ENCODE measurements at regions not wholly inside any gene's neighbourhood (a gene's known extent, or its start where the extent isn't known, plus 50 kb on each side); places are given as distances from the start of the nearest gene placed in this dataset.
A peak's percentile ranks its signal among the peaks of the same experiment; 100 is the strongest.
"Not testable (repeated sequence)": the region's sequence is repeated elsewhere in the genome, so short reads cannot be mapped to it uniquely, and the experiment has no call there.

GRCh38 chr20:1810926-1811620, 84.1 kb upstream of the SIRPA start:
- no peak for DNase-seq (ENCODE audit: low read depth)

DNA sequence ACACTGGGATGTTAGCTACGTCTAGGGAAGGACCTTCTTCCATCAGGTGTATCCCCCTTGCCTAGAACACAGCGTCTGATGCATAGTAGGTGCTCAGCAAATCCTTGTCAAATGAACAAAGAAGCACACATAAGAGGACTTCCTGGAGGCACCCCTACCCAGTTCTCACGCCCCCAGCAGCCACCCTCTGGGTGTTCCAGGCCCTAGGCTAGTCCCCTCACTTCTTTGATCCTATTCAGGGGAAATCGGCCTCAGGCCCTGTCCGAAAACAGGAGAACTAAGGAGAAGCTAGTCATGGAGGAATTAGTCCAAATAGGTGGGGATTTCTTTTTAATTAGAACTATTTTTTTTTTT, 84.7 kb upstream of the SIRPA start:
- DNase-seq (ENCODE audit: low read depth), result no peak

DNA sequence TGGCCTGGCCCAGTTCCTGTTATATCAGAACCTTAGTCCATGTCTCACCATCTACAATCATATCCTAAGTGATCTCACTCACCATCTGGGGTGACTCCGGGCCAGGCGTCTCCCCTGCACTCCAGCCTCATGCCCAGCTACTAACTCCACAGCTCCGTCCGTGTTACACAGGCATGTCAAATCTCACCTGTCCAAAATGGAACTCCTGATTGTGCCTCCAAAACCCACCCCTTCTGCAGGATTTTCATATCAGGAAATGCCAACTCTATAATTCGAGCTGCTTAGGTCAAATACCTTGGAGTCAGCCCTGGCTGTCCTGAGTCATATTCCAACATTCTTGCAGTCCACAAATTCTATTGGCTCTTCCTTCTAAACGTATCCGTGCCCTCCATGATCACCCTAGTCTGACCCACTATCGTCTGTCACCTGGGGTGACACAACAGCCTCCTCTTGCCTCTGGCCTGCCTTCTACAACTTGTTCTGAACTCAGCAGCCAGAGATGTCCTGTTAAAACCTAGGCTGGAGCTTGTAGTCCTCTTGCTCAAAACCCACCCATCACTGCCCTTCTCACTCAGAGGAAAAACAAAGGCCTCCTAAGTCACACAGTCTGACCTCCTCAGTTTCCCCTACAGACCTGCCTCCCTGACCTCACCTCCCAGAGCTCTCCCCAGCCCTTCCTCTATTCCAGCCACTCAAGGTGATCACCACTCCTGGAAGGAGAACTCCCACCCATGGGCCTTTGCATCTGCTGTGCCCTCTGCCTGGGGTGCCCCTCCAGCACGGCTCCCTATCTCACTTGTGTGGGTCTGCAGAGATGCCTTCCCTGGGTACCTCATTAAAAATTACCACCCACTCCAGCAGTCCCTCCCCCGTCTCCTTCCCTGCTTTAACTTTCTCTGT, 85.3 kb upstream of the SIRPA start:
- no peak for DNase-seq (ENCODE audit: low read depth)

- no peak for DNase-seq (ENCODE audit: low read depth)
Observed at GRCh38 chr20:1809131-1809572, 86.1 kb upstream of the SIRPA start.

DNA sequence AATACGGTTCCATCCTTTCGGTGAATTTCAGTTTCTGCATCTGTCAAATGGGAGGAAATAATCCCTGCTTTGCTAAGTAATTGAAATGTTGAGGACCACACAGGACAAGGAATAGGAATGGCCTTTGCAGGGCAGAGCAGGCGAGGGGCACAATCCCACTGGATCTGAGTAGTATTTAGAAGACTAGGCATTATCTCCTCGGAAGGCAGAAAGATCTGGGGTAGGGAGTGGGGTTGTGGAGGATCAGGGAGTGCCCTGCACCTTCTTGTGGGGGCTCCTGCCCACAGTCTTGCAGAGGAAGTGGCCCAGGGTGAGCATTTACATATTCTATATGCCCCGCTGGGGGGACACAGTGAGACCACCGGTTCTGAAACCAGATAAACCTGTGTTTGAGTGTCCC, 87.1 kb upstream of the SIRPA start:
- DNase-seq (ENCODE audit: low read depth), result no peak

- no peak for DNase-seq (ENCODE audit: low read depth)
Observed at GRCh38 chr20:1807394-1807793, 87.8 kb upstream of the SIRPA start.

DNA sequence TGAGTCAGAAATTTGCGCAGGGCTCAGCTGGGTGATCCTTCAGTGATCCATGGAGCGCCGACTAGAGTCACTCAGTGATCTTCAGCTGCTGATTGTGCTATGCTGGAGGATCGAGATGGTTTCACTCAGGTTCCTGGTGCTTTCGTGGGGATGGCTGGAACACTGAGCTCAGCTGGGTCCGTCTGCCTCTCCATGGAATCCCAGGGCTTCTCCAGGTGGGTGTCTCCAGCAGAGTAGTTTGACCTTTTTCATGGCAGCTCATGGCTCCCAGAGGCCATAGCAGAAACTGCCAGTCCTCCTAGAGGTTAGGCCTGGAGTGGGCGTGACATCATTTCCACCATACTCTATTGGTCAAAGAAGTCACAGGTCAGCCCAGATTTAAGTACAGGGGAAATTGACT, 88.8 kb upstream of the SIRPA start:
- DNase-seq (ENCODE audit: low read depth), result no peak

DNA sequence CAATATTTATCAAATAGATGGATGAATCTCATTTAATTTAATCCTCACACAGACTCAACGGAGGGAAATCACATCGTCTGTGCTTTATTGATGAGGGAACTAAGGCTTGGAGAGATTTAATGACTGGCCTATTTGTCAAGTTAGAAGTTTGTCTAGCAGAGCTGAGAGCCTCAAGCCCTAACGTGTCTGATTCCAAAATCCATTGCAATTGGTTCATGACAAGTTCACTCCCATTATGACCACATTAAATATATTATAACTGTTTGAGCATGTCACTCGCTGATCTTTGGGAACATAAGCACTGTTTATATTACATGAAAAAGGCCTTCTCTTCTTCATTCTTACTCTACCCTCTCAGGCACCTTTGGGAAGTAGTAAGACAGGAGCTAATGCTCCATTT, 89.4 kb upstream of the SIRPA start:
- DNase-seq (ENCODE audit: low read depth), result no peak

- no peak for DNase-seq (ENCODE audit: low read depth)
Observed at GRCh38 chr20:1805161-1805581, 90.0 kb upstream of the SIRPA start.

- no peak for DNase-seq (ENCODE audit: low read depth)
Observed at GRCh38 chr20:1804554-1804956, 90.7 kb upstream of the SIRPA start.

DNA sequence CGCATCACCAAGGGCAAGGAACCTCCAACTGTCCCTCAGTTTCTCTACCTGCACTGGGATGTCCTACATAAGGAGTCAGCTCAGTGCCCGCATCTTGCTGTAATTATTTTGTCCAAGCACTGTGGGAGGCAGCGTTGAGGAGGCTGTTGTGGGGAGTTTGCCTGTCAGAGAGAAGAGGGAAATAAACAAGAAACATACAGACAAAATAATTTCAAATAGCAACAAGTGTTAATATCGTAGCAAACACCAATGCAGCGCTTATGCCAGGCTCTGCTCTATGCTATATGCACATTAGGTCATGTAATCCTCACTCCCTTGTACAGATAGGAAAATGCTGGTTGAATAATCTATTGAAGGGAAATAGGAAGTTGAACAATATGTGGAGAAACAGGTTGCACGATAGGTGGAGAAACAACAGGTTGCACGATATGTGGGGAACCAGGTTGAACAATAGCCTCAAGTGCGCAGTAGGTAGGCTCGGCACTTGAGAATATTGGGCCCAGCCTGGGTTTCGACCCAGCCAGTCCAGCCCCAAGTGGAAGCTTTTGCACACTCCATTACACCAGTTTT, 91.2 kb upstream of the SIRPA start:
- DNase-seq (ENCODE audit: low read depth), result no peak

DNA sequence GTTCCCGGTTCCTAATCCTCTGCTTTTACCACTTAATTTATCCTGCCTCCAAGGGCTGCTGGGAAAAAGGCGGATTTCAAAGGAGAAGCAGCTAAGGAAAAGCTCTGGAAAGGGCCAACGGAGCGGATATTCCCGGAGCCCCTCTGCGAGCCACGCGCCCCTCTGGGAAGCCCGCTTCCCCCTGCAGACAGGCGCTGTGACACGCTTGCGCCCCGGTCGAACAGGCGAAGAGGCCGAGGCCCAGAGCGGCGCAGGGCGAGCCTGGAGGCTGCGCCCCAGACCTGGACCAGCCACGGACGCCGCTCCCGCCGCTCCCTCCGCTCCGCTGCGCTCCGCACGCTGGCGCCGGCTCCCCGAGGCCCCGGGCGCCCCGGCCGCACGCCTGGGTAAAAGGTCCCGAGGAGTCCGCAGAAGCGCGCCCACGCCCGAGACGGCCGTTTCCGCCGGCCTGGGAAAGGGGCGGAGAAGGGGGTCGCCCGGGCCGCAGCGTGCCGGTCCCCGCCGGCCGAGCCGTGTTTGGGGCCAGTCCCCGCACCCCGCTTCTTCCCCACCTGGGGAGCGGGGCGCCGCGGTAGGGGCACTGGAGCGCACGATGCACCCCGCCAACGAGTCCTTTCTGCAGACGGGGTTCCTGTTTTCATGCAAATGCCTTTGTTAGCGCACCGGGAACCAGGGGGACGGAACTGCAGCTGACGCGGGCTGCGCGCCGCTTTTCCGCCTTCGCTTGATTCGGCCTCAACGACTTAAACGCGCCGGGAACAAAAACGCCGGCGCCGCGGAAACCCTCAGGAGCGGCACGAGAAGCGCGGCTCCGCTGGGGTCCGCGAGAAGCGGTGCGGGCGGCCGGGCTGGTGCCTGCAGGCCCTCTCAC, 91.9 kb upstream of the SIRPA start:
- no peak for DNase-seq (ENCODE audit: low read depth)

GRCh38 chr20:1802385-1803060, 92.7 kb upstream of the SIRPA start:
- peak; percentile 43 for DNase-seq (ENCODE audit: low read depth)

GRCh38 chr20:1801929-1802306, 93.3 kb upstream of the SIRPA start:
- no peak for DNase-seq (ENCODE audit: low read depth)

- no peak for DNase-seq (ENCODE audit: low read depth)
Observed at GRCh38 chr20:1801225-1801928, 93.8 kb upstream of the SIRPA start.

GRCh38 chr20:1800777-1801176, 94.4 kb upstream of the SIRPA start:
- no peak for DNase-seq (ENCODE audit: low read depth)

DNA sequence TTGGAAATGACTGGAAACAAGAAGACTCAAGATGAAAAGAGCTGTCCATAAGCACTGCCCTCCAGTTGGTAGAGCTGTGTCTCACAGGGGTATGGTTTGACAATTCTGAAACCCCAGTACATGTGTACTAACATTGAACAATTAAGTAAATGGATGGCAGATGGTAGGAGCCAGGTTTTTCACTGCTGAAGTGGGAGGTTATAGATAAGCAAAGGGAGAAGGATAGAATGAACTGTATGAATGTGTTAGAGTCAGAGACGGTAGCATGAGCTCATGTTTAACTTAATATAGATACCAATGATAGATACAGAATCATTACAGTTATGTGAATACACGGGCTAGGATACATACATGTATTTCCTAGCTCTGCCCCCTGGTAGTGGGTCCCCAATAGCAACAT, 95.0 kb upstream of the SIRPA start:
- no peak for DNase-seq (ENCODE audit: low read depth)

DNA sequence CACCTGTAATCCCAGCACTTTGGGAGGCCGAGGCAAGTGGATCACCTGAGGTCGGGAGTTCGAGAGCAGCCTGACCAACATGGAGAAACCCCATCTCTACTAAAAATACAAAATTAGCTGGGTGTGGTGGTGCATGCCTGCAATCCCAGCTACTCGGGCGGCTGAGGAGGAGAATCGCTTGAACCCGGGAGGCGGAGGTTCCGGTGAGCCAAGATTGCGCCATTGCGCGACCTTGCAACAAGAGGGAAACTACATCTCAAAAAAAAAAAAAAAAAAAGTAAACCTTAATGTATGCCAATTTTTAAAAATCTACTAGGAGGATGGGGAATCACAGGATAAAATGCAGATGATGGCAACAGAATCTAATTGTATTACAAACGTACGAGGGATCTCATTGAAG, 95.5 kb upstream of the SIRPA start:
- not testable (repeated sequence) for DNase-seq (ENCODE audit: low read depth)

- no peak for DNase-seq (ENCODE audit: low read depth)
Observed at GRCh38 chr20:1798982-1799381, 96.2 kb upstream of the SIRPA start.

GRCh38 chr20:1793821-1794220, 101.4 kb upstream of the SIRPA start:
- DNase-seq (ENCODE audit: low read depth), result no peak

GRCh38 chr20:1792274-1792673, 102.9 kb upstream of the SIRPA start:
- no peak for DNase-seq (ENCODE audit: low read depth)
